Fibroblast of skin of scalp (primary cell): ENCODE measurements at regions not wholly inside any gene's neighbourhood (a gene's known extent, or its start where the extent isn't known, plus 50 kb on each side); places are given as distances from the start of the nearest gene placed in this dataset.

ENCODE experiments used
- DNase-seq: peaks from one replicate; pipeline ENCODE4 v3.0.0-alpha.2; 2013

DNA sequence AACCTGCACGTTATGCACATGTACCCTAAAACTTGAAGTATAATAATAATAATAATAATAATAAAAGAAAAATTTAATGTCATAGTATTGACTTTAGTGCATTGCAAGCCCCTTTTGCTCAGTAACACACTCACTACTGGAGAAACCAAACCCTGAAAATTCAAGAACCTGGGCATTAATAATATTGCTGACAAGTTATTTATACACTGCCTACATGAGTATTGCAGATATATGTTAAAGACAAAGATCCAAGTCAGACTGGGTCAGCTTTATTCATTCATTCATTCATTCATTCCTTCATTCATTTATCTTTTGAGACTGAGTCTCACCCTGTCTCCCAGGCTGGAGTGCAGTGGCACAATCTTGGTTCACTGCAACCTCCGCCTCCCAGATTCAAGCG, 1711.2 kb downstream of the TP53TG3F start:
- no peak for DNase-seq

DNA sequence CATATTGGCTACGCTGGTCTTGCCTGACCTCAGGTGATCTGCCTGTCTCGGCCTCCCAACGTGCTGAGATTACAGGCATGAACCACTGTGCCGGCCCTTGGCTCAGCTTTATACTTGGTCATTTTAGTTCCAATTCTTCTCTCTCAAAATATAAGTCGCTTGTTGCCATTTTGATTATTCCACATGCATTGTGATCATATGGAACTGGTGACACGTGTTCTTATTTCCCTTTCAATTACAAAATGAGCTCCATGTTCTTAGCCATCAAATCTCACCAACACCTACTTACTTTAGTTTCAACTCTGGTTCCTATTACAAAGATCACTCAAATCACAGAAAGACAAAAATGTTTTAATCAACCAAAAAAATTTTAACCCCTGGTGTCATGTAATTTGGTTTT, 1711.7 kb downstream of the TP53TG3F start:
- DNase-seq = no peak

DNA sequence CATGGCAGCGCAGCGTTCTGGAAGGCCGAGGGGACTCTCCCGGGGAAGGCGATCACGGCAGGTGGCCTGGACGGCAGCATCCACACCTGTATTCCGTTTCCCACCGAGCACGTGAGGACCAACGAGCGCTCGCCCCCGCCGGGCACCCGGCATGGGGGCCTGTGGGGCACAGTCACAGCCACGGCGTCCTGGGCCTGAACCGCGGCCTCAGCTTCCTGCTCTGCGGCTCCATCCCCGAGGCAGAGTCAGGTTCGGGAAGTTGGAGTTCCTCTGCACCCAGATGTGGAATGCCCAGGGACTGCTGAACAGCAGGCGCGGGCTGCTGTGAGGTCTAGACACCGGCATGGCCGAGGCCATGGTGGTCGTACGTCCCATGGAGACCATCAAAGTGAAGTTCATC, 1713.9 kb downstream of the TP53TG3F start:
- DNase-seq = no peak

DNA sequence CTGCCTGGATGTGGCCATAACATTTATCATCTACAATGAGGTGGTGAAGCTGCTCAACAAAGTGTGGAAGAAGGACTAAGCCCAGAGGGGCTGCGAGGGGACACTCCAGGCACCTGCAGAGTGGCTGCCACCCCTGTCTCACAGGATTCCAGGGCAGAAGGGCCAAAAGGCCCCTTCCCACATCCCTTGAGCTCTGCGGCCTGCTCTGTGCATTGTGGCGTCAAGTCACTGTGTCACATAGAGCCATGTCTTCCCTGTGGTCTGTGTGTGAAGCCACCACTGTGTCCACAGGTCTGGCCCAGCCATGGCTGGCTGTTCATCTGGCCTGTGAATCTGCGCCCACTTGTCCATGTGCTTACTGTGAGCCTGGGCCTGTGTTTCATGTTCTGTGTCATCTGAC, 1714.6 kb downstream of the TP53TG3F start:
- DNase-seq = no peak

DNA sequence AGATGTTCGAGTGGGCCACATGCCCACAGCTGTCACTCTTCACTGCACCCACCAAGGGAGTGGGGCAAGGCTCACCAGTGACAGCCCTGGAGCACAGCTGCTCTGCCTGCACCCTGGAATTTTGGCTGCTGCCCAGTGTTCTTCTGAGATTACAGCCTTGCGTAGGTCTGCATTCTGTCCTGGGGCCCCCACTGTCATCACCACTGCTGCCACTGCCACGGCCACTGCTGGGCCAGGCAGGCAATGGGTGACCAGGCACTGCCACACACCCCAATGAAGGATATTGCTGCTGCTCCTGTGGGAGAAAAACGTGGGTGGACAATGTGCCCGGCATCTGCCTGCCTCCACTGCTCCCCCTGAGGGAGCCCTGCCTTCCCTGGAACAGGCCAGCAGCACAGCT, 1717.0 kb downstream of the TP53TG3F start:
- DNase-seq = no peak

DNA sequence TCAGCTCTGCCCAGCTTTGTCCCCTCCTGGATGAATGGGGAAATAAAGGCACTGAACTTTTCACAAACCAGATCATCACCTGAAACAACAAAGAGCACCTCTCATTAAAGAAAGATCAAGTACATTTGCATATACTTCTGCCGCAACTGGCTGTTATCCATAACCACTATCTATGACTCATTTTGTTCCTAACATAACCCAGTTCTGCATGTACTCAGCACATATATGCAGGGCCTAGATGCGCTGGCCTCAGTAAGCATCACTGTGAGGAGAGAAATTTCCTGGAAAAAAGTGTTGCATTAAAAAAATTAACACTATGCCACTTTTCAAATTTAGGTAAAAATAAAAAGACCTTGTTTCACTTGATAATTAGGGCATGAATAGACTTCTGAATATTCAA, 1718.4 kb downstream of the TP53TG3F start:
- no peak for DNase-seq

DNA sequence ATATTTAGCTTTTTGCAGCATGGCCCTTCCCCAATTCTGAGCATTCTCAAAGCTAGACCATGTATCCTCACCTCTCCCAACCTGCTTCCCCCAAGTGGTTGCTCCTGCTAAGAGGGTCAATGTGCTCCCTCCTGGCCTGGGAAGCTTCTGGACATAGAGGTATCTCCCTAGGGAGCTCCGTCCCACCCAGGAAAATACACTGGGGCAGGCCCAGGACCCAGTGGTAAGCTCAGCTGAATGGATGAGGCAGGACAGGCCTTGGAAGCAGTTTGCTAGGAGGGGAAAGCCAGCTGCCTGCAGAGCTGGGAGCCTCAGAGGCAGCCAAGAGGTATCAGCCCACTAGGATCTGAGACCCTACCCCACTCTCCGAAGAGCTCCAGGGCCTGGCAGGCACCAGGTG, 1721.6 kb downstream of the TP53TG3F start:
- DNase-seq = no peak

DNA sequence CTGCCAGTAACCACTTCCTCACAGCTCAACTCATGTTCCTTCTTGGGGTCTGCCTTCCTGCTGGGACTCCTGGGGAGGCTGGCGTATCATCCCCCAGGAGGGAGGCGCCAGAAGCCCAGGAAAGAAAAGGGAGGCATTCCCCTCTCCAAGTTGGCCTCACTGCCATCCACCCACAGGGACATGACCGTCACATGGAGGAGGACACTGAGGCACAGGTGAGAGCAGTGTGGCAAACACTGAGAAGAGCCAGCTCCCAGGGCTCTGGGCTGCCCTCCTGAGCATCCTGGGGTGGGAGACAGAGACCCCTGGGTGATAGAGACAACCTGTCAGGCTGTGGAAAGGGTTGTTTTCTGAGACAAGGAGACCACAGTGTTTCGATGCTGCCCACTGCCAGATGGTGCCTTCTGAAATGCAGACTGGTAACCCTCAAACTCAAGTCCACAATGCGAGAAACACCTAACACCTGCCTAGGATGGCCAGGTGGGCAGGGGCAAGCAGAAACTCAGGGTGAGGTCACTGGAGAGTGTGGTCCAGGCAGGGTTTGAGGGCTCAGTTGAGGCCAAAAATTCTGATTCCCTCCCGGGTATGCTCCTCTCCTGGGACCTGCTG, 1722.1 kb downstream of the TP53TG3F start:
- DNase-seq = no peak

DNA sequence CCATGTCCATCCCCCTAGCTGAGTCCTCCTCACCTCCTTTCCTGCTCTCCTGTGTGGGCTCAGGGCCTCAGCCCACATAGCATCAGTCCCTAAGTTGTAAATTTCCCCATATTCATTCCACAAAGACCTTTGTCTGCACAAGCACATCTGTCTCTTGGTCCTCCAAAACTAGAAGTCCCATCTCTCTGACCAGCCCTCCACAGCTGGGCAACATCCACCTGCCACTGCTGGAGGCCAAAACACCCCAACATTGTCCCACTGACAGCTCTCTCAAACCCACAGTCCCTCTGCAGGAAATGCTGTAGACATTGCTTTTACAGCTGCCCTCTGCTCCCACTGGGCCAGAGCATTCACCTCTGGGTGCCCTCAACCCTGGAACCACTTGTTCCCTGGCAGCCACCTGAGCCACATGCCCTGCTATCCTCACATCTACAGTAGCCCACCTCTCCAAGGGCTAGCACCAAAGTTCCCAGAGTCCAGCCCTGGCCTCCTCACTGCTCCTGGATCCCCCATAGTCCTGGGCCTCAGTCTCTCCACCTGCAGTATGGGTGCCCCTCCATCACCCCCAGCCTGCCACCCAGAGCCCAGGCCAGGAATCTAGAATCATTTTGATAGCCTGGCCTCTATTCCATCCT, 1722.7 kb downstream of the TP53TG3F start:
- no peak for DNase-seq

DNA sequence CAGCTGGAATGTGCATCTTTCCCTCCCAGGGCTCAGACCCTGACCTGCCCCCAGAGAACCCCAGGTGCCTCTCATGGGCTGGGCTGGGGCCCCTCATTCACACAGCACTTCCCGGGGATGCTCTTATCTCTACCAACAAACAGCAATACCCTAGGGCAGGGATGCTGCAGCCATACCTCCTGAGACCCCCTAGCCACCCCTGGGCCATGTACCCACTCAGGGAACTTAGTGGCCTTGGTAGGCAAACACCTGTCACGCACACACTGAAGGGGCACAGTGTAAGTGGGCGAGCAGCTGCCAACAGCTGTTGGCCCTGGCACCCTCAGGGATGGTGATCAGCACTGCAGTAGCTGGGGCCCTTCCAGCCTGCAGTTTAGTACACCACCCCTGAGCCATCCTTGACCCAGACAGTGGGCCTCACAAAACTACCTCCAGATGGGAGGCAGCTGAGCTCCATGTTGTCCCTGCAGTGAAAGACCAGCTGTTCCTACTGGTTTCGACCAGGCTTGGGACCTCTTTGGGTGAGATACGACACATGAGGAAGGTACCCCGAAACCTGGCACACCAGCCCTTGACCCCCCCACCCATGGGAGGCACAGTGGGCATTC, 1723.6 kb downstream of the TP53TG3F start:
- DNase-seq = no peak

DNA sequence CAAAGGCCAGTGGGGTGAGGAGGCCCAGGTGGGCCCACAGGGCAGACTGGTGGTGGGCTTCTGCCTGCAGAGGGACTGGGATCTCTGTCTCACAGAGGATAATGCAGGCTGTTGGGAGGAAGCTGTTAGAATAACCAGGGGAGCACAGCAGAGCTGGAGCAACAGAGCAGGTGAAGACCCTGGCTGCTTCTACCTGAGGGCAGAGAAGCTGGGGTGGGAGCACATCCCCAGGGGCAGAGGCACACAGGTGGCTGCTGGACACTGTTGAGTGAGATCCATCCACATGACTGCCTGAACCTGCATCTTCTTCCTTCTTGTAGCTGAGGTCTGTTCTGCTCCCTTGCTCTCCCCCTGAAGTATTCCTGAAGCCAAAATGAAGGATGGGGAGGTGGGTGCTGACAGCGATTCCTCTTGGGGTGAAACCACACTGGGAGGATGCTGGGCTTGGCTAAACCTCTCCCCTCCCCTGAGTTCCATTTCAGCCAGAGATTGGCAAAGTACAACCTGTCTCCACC, 1725.0 kb downstream of the TP53TG3F start:
- DNase-seq = no peak

DNA sequence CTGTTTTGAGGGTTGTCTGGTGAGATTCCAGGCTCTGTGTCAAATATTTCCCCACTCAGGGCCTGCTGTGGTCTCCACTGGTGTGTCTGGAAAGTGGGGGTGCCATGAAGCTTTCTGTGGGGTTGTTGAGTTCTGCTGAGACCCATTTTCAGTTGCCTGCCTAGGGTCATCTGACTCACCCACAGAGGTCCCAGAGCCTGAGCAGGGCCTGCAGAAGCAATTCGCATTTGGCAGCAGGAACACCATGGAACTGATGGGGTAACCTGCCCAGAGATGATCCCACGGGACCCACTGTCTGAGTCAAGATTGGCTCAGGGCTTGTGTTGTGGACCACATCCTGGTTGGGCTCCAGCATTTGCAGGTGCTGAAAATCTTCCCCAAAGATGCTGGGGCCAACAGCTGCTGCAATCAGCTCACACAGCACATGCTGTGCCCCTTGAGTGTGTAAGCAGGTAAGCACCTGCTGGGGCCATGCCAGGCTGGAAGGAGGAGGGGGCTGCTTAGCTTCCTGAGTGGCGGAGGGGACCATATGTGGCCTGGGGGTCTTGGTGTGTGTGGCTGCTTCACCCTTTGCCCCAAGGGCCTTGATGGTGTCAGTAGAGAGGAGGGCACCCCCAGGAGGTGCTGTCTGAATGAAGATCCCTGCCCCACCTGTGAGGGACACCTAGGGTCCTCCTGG, 1726.1 kb downstream of the TP53TG3F start:
- no peak for DNase-seq

DNA sequence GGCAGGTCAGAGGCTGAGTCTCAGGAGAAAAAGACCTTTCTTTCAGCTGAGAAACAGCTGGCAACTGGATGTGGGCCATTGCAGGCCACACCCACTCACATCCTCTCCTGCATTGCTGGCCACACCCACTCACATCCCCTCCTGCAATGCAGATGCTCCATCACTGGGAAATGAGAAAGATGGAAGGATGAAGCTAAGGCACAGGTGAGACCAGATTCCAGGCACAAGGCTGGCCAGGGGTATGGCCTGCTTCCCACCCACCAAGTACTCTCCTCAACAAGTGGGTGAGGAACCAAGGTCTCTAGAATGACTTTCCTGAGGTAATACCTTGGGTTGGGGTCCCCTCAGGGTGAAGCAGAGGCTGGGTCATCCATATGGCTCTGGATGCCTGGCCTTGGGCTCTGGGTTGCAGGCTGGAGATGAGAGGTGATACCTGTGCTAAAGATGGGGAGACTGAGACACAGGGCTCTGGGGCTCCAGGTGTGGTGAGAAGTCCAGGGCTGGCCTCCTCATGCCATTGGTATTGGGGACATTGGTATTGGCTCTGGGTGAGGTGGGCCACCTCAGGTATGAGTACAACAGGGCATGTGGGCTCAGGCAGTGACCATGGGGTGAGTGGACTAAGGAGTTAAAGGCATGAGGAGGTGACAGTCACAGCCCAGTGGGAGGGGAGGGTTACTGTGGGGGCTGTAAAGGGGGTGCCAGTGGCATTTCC, 1726.8 kb downstream of the TP53TG3F start:
- DNase-seq = no peak

DNA sequence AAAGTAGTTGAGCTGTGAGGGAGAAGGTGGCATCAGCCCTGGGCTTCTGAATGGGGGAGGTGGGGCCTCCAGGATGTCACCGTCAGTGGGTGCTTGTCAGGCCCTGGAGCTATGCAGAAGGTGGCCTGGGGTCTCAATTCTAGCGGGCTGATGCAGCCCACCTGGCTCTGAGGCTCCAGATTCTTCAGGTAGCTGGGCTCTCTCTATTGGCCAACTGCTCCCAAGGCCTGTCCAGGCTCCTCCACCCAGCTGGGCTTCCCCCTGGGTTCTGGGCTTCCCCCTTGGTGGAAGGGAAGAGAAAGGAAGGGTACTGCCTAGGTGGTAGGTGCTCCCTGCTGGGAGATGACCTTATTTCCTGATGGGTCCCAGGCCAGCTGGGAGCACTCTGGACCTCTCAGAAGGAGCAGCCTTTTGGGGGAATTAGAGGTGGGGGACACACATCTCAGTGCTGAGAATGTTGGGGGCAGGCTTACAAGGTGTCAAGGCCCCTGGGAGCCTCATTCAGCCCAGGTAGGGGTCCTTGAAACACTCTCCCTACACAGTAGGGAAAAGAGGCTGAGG, 1728.3 kb downstream of the TP53TG3F start:
- no peak for DNase-seq

DNA sequence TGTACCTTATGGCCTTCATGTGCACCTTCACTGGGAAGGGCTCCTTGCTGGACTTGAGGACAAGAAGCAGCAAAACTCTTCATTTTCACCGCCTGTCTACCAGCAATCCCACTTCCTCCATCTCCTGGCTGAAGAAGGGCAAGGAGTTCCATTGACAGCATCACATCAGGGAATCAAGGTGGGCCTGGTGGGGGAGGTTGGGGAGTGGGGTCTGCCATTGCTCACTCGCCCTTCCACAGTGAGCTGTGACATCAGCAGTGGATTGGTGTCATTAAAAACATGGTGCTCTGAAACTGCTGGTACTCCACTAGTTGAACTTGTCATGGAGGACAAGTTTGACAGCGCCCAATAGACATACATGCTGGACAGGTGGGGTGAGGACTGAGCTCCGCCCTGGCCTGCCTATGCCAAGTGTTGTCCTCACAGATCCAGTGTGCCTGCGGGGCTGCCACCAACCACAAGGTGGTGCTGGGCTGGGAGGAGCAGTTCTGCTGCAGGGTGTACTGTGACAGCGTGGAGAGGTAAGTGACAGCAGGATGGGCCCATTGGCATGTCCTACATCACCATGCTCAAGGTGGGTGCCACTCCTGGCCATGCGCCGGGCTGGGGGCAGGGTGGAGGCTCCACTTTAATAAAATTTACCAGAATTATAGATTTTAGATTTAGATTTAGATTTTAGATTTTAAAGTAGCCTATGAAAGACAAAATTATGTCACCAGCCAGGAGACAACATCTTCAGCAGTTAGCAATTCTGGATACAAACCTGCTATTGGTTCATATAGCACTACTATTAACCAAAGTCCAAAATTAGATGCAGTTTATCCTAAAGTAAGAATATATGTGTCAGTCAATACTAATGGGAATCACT, 1729.1 kb downstream of the TP53TG3F start:
- DNase-seq = no peak

DNA sequence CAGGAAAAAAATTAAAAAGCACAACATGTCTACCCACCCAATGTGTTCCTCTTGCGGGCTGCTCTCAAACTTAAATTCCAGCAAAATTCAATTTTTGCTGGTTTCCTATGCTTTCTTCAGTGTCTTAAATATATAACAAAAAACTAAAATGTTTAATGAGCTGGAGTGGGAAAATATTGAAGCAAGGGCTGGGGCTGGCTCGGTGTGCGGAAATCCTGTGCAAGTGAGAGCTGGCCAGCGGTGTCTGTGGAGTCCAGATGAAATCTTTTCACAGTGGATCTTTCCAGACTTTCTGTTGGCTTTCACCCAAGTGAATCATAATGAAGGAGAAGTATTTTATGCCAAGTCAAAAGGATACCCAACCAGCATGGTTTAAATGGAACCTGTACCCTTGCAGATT, 1733.6 kb downstream of the TP53TG3F start:
- DNase-seq = no peak

DNA sequence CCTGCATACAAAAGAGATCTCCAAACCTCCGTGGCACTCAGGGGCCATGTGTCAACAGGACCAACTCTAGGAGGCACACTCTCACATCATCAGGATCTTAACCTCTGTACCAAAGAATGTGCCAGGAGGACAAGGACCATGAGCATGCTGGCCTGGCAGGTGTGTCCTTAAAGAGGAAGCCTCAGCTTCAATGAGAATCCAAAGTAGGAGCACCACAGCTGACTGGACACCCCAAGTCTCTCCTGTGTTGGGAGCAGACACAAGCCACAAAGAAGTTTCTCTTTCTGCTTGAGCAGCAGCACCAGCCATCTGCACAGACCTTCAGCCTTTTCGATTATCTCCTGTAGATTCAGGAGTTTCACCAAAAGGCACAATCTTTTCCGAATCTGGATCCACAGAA, 1734.5 kb downstream of the TP53TG3F start:
- DNase-seq = no peak

DNA sequence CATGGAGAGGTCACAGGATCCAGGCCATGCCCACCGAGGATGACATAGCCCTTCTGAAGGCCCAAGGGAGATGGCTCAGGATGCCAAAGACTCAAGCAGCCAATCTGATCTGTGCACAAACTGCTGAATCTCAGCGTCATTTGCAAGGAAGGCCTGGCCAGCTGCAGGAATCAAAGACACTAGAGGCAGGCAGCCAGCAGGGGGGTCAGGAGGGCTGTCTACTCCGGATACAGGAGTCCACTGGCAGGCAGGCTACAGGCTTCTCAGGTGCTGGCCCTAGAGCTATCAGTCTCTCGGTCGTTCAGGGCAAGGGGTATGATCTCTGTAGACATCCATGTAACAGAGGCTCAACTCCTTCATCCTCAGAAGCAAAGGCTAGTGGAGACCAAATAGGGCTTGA, 1735.3 kb downstream of the TP53TG3F start:
- no peak for DNase-seq

DNA sequence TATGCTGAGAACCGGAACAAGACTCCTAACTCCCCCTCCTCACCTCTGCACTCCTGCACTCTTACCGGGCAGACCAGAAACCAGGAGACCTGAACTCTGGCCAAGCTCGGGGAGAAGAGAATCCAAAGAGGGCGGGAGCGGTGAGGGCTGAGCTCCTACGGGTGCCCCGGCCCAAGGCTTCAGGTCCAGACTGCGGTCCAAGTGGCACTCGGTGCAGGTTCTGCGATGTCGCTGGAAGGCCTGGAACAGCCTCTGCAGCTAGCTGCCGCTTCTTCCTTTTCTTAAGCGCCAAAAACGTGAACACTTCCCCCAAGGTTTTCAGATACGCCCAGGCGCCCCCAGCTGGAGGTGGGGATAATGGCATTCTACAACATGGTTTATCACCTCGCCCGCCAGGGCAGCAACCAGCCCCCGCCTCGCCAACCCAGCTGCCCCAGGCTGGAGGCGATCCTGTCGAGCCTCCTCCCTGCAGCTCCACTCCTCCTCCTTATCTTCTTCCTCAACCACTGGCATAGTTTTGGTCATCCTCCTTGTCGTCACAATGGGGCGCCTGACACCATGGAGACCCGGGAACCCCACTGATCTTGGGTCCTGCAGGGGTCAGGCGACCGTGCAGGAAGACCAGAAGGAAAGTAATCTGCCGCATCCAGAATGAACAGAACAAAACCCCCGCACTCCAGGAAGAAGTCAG, 1735.9 kb downstream of the TP53TG3F start:
- no peak for DNase-seq

DNA sequence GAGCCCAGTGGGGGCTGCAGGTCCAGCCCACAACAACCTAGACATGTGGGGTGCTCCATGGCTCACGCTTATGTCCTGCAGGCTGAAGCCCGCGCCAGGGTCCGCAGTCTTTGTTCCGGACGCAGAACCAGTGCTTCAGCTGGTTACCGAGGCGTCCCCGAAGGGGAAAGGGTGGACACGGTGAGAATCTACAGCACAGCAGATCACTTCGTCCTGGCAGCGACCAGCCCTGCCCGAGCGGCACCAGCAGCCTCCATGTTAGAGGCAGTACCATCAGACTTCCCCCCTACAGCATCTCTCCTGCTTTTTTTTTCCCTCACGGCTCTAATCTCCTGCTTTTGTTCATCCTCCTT, 1736.4 kb downstream of the TP53TG3F start:
- no peak for DNase-seq

DNA sequence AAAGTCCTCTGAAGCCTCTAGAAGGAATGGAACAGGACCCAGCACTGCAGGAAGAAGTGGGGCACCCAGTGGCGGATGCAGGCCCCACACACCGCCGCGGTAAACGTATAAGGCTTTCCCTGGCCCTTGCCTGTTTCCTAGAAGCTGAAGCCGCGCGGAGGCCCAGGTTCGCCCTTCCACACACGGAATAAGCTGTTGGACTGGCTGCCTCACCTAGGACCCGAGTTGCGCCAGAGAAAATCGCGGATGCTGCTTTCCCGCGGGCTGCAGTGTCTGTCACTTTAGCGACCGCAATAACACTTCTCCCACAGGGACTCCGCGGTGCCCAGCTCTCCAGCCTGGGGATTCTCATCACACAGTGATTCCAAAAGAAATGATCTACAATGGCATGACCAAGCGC, 1736.9 kb downstream of the TP53TG3F start:
- no peak for DNase-seq
